CD4-positive, alpha-beta T cell treated with Interleukin-10 for 1 hour (primary cell): ENCODE measurements at regions not wholly inside any gene's neighbourhood (a gene's known extent, or its start where the extent isn't known, plus 50 kb on each side); places are given as distances from the start of the nearest gene placed in this dataset.

Experiments used
- DNase-seq: peaks from one replicate; pipeline ENCODE4 v3.0.0-alpha.2; 2020

- DNase-seq: no peak
These were observed 691.4 kb upstream of the NCAM2 start for GRCh38 chr21:20306836-20307235.

GRCh38 chr21:20308586-20309315 is 689.5 kb upstream of the NCAM2 start:
- DNase-seq: no peak

GRCh38 chr21:20311234-20311787 is 686.9 kb upstream of the NCAM2 start:
- DNase-seq: no peak

GRCh38 chr21:20313013-20313412 is 685.2 kb upstream of the NCAM2 start:
- no peak for DNase-seq

- DNase-seq: no peak
These were observed 683.2 kb upstream of the NCAM2 start for GRCh38 chr21:20315042-20315441.

- no peak for DNase-seq
These were observed 668.6 kb upstream of the NCAM2 start for GRCh38 chr21:20329636-20330035.

GRCh38 chr21:20330652-20331051 is 667.6 kb upstream of the NCAM2 start:
- no peak for DNase-seq

GRCh38 chr21:20334585-20334984 is 663.6 kb upstream of the NCAM2 start:
- no peak for DNase-seq

GRCh38 chr21:20341431-20341830 is 656.8 kb upstream of the NCAM2 start:
- no peak for DNase-seq

GRCh38 chr21:20343186-20343585 is 655.0 kb upstream of the NCAM2 start:
- DNase-seq: no peak

GRCh38 chr21:20351138-20351537 is 647.1 kb upstream of the NCAM2 start:
- no peak for DNase-seq

GRCh38 chr21:20353351-20353750 is 644.9 kb upstream of the NCAM2 start:
- DNase-seq: no peak

GRCh38 chr21:20373031-20373430 is 625.2 kb upstream of the NCAM2 start:
- DNase-seq: no peak

- DNase-seq: no peak
These were observed 621.0 kb upstream of the NCAM2 start for GRCh38 chr21:20377250-20377649.

- DNase-seq: no peak
These were observed 609.8 kb upstream of the NCAM2 start for GRCh38 chr21:20388400-20388799.

- DNase-seq: no peak
These were observed 601.4 kb upstream of the NCAM2 start for GRCh38 chr21:20396798-20397197.

- DNase-seq: no peak
These were observed 593.3 kb upstream of the NCAM2 start for GRCh38 chr21:20404915-20405314.

- DNase-seq: no peak
These were observed 579.9 kb upstream of the NCAM2 start for GRCh38 chr21:20418353-20418752.

GRCh38 chr21:20419772-20420171 is 578.4 kb upstream of the NCAM2 start:
- DNase-seq: no peak

GRCh38 chr21:20424943-20425342 is 573.3 kb upstream of the NCAM2 start:
- DNase-seq: no peak

GRCh38 chr21:20425856-20426255 is 572.4 kb upstream of the NCAM2 start:
- DNase-seq: no peak

- no peak for DNase-seq
These were observed 557.9 kb upstream of the NCAM2 start for GRCh38 chr21:20440338-20440737.

- no peak for DNase-seq
These were observed 554.6 kb upstream of the NCAM2 start for GRCh38 chr21:20443558-20444155.

- no peak for DNase-seq
These were observed 552.2 kb upstream of the NCAM2 start for GRCh38 chr21:20445971-20446370.

GRCh38 chr21:20451046-20451445 is 547.2 kb upstream of the NCAM2 start:
- DNase-seq: no peak
